ENCODE measurements at regions not wholly inside any gene's neighbourhood (a gene's known extent, or its start where the extent isn't known, plus 50 kb on each side); places are given as distances from the start of the nearest gene placed in this dataset.

- no peak for TF ChIP-seq SIN3A (IDR thresholded peaks at IDR 0.05; ENCODE audit: borderline replicate concordance, insufficient read depth, low read depth, low read length)
- no peak for TF ChIP-seq CTCF (IDR thresholded peaks at IDR 0.05)
- no peak for TF ChIP-seq REST (IDR thresholded peaks at IDR 0.05; ENCODE audit: insufficient read depth in 1 of 2, low read depth in 2 of 2, low read length in 1 of 2)
- TF ChIP-seq POLR2AphosphoS5 (IDR thresholded peaks at IDR 0.05; ENCODE audit: low read depth, low read length) = no peak
- no peak for TF ChIP-seq TCF7L2 (IDR thresholded peaks at IDR 0.05; ENCODE audit: low read depth, low read length)
- Histone ChIP-seq H3K4me1 (ENCODE audit: control insufficient read depth, insufficient read depth, low read length) (0 out of 2 replicates have a peak, but pooled peaks cover 3% of the 10 kb centered on the region), H3K27me3 (ENCODE audit: control insufficient read depth, insufficient read depth, low read length) (no peaks in the 10 kb centered on the region), H3K27ac (ENCODE audit: low read length) (no peak overlapping the region), H3K9me3 (ENCODE audit: control insufficient read depth, insufficient read depth, low read depth, low read length) (no peaks in the 10 kb centered on the region), H3K36me3 (ENCODE audit: control insufficient read depth, insufficient read depth, low read length) (no peaks in the 10 kb centered on the region), H3K4me3 (ENCODE audit: low read depth in 2 of 2, low read length in 2 of 2) (no peak overlapping the region)
- ChIA-PET POLR2A (no interaction called here), CTCF (no interaction called here)
- intact Hi-C loops (cut with micrococcal nuclease; ENCODE audit: unreplicated experiment) (no loop called here), in situ Hi-C loops (cut with HindIII; ENCODE audit: low pct_unique_long_range_greater_than_20kb, low sequenced_read_pairs) (no loop called here)
- DNase-seq (ENCODE audit: low read depth, low spot score) (peak; percentile 20), ATAC-seq (peak; percentile 95)
- BruUV-seq (replicated peaks) = no TSS peak
Measured at GRCh38 chr6:82646231-82646615, 282.6 kb downstream of the TPBG start.

- POLR2A ChIA-PET = no interaction called here
- no peak for DNase-seq (ENCODE audit: low read depth, low spot score)
- intact Hi-C loops (cut with micrococcal nuclease; ENCODE audit: unreplicated experiment) = no loop called here
Measured at GRCh38 chr6:82651845-82652335, 288.3 kb downstream of the TPBG start.

More at GRCh38 chr6:82651845-82652335, 288.3 kb downstream of the TPBG start:
- no peak overlapping the region for H3K4me3 ChIP-seq (ENCODE audit: low read depth in 2 of 2, low read length in 2 of 2)
- H3K4me1 ChIP-seq (ENCODE audit: control insufficient read depth, insufficient read depth, low read length) = no peaks in the 10 kb centered on the region
- no peaks in the 10 kb centered on the region for H3K27me3 ChIP-seq (ENCODE audit: control insufficient read depth, insufficient read depth, low read length)
- no peaks in the 10 kb centered on the region for H3K36me3 ChIP-seq (ENCODE audit: control insufficient read depth, insufficient read depth, low read length)
- H3K27ac ChIP-seq (ENCODE audit: low read length) = no peak overlapping the region
- TF ChIP-seq POLR2AphosphoS5 (IDR thresholded peaks at IDR 0.05; ENCODE audit: low read depth, low read length) = no peak
- no peak for TF ChIP-seq TCF7L2 (IDR thresholded peaks at IDR 0.05; ENCODE audit: low read depth, low read length)
- TF ChIP-seq REST (IDR thresholded peaks at IDR 0.05; ENCODE audit: insufficient read depth in 1 of 2, low read depth in 2 of 2, low read length in 1 of 2) = no peak
- TF ChIP-seq SIN3A (IDR thresholded peaks at IDR 0.05; ENCODE audit: borderline replicate concordance, insufficient read depth, low read depth, low read length) = no peak
- TF ChIP-seq CTCF (IDR thresholded peaks at IDR 0.05) = no peak
- CTCF ChIA-PET = no interaction called here
- in situ Hi-C loops (cut with HindIII; ENCODE audit: low pct_unique_long_range_greater_than_20kb, low sequenced_read_pairs) = no loop called here
- ATAC-seq = no peak
- no peaks in the 10 kb centered on the region for H3K9me3 ChIP-seq (ENCODE audit: control insufficient read depth, insufficient read depth, low read depth, low read length)
- BruUV-seq (replicated peaks) = no TSS peak
